Activated naive CD8-positive, alpha-beta T cell treated with anti-CD3 and anti-CD28 coated beads for 36 hours (primary cell): ENCODE measurements at regions not wholly inside any gene's neighbourhood (a gene's known extent, or its start where the extent isn't known, plus 50 kb on each side); places are given as distances from the start of the nearest gene placed in this dataset.

Source experiments
- DNase-seq: peaks from one replicate; pipeline ENCODE4 v3.0.0; 2021
- H3K27ac Mint-ChIP-seq: one replicate; pipeline ENCODE4 v1.8.0; 2022; ENCODE audit warnings: mild to moderate bottlenecking, moderate library complexity, mixed read lengths
- H3K27me3 Mint-ChIP-seq: one replicate; pipeline ENCODE4 v1.8.0; 2022; ENCODE audit warnings: mild to moderate bottlenecking, mixed read lengths
- H3K36me3 Mint-ChIP-seq: one replicate; pipeline ENCODE4 v1.8.0; 2021; ENCODE audit warnings: mild to moderate bottlenecking, mixed read lengths
- H3K4me1 Mint-ChIP-seq: one replicate; pipeline ENCODE4 v1.8.0; 2021; ENCODE audit warnings: mixed read lengths
- H3K4me3 Mint-ChIP-seq: one replicate; pipeline ENCODE4 v1.8.0; 2022; ENCODE audit warnings: mild to moderate bottlenecking, moderate library complexity, mixed read lengths
- H3K9me3 Mint-ChIP-seq: one replicate; pipeline ENCODE4 v1.8.0; 2022; ENCODE audit warnings: mixed read lengths

DNA sequence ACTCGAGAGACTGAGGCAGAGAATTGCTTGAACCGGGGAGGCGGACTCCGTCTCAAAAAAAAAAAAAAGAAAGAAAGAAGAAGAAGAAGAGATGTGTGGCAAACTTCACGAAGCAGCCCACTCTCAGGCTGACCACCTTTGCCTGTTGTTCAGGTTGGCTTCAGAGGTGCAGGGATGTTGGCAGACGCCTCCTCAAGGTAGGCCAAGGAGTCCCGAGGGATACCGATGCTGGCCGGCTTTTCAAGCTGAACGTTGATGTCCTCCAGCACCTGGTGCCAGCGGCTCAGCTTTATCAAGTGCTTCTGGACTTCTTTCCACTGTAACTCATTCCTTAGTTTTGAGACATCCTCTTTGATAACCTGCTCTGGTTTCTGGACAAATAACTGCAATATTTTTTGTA lies 243.8 kb upstream of the ADGRL2 start:
- Mint-ChIP-seq H3K27me3 (no peaks in the 10 kb centered on the region), H3K36me3 (no peaks in the 10 kb centered on the region), H3K27ac (no peak overlapping the region), H3K4me1 (no peaks in the 10 kb centered on the region), H3K4me3 (no peak overlapping the region), H3K9me3 (no peaks in the 10 kb centered on the region)
- no peak for DNase-seq

DNA sequence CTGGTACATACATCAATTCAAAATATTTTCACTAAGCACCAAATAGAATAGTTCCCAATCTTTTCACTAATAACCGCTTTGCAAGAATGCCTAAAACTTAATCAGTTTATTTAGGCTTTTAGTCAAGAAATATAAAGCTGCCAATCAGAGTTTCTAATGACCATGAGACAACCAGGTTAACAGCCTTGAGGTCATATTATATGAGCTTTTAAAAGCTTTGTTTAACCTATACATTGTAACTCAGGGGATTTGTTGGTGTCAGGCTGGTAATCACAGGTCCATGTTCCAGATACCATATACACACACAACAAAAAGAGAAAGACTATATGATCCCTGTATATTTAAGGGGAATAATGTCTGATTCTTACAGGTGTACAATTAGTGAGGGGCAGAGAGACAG lies 246.2 kb upstream of the ADGRL2 start:
- Mint-ChIP-seq H3K4me3 (no peak overlapping the region), H3K9me3 (no peaks in the 10 kb centered on the region), H3K4me1 (no peaks in the 10 kb centered on the region), H3K27ac (no peak overlapping the region), H3K36me3 (no peaks in the 10 kb centered on the region), H3K27me3 (peaks cover 3% of the 10 kb centered on the region)
- no peak for DNase-seq

DNA sequence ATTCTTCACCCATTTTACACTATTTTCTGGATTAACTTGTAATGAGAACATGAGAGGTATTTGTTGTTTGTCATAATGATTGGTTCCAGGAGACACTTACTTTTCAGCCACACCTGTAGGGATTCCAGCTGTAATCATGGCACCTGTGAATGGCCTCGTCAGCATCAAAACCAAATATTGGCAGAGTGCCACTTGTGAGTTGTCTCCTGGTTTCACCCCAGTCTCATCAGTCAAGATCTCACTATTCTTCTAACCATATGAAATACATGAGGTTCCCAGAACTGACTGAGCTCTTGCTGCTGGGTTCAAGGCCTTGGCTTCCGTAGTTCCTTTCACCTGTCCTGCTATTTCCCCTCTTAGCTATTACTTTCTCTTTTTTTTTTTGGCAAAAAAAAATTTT lies 246.6 kb upstream of the ADGRL2 start:
- Mint-ChIP-seq H3K27me3 (peaks cover 3% of the 10 kb centered on the region), H3K36me3 (no peaks in the 10 kb centered on the region), H3K4me3 (no peak overlapping the region), H3K27ac (no peak overlapping the region), H3K4me1 (no peaks in the 10 kb centered on the region), H3K9me3 (no peaks in the 10 kb centered on the region)
- DNase-seq, result no peak

DNA sequence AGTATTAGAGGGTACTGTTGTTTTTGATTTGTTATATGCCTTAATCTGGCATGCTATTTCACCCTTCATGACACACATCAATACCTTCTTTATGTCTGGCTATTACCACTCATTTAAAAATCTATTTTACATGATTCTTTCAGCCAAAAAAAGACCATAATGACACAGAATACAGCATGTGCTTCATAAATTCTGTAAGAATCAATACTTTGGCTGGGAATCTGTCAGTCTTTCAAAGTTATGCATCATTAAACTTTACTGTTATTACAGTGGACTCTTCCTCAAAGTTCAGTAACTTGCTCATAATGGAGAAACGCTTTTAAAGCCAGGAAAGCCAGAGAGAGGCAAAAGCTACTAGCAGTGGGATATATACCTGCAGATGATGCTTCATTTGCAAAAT lies 247.2 kb upstream of the ADGRL2 start:
- no peak overlapping the region for H3K27ac Mint-ChIP-seq
- H3K36me3 Mint-ChIP-seq, result no peaks in the 10 kb centered on the region
- no peaks in the 10 kb centered on the region for H3K4me1 Mint-ChIP-seq
- peaks cover 3% of the 10 kb centered on the region for H3K27me3 Mint-ChIP-seq
- no peak overlapping the region for H3K4me3 Mint-ChIP-seq
- H3K9me3 Mint-ChIP-seq, result no peaks in the 10 kb centered on the region
- DNase-seq, result no peak

DNA sequence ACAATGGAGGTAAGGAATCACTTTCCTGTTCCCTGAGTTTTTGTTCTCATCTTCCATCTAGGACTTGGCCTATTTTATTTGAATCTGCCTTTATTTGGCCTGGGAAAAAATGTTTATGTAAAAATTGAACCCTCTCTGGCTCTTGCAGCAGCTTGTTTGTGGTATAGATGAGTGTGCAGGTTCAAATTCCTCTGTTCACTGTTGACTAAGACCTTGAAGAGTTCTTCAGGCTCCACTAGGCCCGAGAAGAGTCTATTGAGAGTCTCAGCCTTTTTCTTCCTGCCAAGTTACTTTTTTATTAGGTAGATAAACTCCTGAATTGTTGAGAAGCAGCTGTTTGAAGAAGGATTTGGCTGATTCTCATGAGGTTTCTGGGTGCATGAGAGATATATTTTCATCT lies 248.8 kb upstream of the ADGRL2 start:
- H3K27ac Mint-ChIP-seq, result no peak overlapping the region
- no peaks in the 10 kb centered on the region for H3K36me3 Mint-ChIP-seq
- no peaks in the 10 kb centered on the region for H3K9me3 Mint-ChIP-seq
- no peak for DNase-seq
- peaks cover 3% of the 10 kb centered on the region for H3K27me3 Mint-ChIP-seq
- H3K4me3 Mint-ChIP-seq, result no peak overlapping the region
- no peaks in the 10 kb centered on the region for H3K4me1 Mint-ChIP-seq

DNA sequence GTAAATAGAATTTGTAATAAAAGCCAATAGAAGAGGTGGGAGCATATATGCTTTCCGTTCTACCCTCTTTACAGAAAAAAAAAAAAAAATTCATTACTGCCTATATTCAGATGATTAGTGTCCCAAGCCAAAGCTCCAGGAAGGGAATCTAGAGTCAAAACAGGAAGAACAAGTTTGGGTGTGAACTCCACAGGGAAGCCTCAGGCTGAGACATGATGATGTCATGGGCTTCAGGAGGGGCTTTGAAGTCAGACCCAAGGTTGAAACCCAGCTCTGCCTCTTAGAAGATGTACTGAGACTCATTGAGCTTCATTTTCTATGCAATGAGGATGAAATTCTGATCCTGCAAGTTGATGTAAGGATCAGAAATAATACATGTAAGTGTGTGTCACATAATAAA lies 250.0 kb upstream of the ADGRL2 start:
- Mint-ChIP-seq H3K4me1 (no peaks in the 10 kb centered on the region), H3K36me3 (no peaks in the 10 kb centered on the region), H3K27ac (no peak overlapping the region), H3K4me3 (no peak overlapping the region), H3K27me3 (peaks cover 3% of the 10 kb centered on the region), H3K9me3 (no peaks in the 10 kb centered on the region)
- DNase-seq, result no peak

DNA sequence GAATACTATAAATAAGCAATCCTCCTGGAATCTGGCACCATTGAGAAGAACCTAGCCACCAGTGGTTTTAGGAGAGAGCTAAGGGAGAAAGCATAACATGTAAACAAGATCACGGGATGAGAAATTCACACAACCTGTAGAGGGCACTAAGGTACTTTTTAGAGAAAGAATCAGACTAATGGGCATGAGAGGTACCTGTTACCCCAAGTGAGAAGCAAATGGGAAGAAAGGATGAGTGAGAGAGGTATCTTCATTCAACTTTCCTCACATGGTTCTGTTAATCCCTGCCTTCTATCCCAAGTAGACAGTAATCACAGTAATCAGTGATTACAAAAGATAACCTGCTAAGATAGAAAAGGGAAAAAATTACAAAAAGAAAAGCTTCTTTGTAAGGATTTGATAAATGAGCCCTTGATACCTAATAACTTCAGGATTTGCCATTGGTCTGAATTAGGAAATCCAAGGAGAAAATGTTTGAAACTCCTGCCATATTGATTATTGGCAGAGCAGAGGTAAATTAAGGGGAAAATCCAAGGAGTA lies 251.1 kb upstream of the ADGRL2 start:
- H3K27me3 Mint-ChIP-seq, result peaks cover 3% of the 10 kb centered on the region
- no peak overlapping the region for H3K4me3 Mint-ChIP-seq
- H3K27ac Mint-ChIP-seq, result no peak overlapping the region
- H3K36me3 Mint-ChIP-seq, result no peaks in the 10 kb centered on the region
- DNase-seq, result no peak
- no peaks in the 10 kb centered on the region for H3K9me3 Mint-ChIP-seq
- no peaks in the 10 kb centered on the region for H3K4me1 Mint-ChIP-seq

DNA sequence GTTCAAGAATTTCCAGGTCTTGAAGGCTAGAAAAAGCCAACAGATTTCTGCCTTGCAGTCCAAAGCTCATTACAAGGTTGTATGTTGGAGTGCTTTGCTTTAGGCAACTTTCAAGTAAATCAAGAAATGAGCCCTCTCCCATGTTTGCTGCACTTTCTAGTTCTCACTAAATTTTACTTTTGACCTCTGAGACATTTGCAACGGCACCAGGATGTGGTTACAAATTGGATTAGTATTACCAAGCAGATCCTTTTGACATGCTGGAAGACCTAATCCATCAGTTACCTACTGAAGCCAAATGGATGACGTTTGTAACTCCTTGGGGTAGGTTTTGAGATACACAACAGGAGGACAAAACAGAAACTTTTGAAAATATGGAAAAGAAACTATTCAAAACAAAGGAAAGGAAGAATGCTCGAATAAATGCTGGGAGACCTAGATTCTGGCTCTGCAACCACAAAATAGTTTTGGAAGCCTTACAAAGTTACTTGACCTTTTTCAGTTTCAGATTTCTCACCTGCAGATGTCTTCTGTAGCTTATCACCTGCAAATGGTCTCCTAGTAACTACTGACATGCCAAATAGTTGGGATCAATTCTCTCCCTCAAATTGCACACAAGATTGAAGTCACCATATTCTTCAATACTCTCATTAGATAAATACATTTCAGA lies 251.7 kb upstream of the ADGRL2 start:
- Mint-ChIP-seq H3K36me3 (no peaks in the 10 kb centered on the region), H3K27me3 (peaks cover 3% of the 10 kb centered on the region), H3K9me3 (no peaks in the 10 kb centered on the region), H3K4me1 (no peaks in the 10 kb centered on the region), H3K27ac (no peak overlapping the region), H3K4me3 (no peak overlapping the region)
- DNase-seq, result no peak

DNA sequence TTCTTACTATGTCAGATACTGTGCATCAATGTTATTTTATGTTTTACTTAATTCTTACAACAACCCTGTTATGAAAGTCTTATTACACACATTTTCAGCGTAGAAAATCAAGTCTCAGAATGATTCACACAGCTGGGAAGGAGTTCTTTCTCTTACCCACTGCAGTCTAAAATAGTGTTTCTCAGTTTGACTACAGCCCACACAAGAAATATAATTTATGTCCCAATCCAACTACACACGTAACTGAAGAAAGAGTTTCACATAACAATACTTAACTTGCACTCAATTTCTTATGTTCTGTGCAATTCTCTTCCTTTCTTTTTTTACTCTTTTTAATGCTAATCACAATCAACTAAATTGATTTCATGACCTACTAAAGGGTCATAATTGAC lies 252.8 kb upstream of the ADGRL2 start:
- no peak for DNase-seq
- Mint-ChIP-seq H3K4me1 (no peaks in the 10 kb centered on the region), H3K36me3 (no peaks in the 10 kb centered on the region), H3K27ac (no peak overlapping the region), H3K9me3 (no peaks in the 10 kb centered on the region), H3K27me3 (peaks cover 3% of the 10 kb centered on the region), H3K4me3 (no peak overlapping the region)

DNA sequence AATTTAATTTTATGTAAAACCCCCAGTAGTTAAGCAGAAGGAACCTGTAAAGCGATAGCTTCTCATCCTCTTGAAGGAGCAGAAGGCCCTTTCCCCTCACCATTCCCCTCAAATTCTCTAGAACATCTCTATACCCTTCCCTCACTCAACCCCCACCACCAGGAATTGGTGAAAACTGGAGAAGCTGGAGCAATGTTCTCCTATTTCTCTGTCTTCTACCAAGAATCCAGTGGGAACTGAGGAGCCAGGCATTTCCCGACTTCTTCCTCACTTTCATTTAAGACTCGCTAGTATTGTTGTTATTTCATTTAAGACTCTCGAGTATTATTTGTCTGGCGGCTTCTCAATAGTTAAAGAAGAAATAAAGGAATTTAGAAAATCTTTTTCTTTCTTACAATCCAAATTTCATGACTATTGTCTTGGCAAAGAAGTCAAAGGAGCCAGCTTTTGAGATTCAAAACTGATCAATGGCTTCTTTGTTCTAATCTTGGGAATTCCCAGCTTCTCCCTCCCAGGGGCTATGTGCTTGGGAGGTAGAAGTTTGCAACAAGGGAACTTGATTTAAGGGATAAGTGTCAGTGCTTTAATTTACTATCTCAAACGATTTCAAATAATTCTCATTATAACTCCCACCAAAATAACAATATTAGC lies 253.3 kb upstream of the ADGRL2 start:
- no peaks in the 10 kb centered on the region for H3K36me3 Mint-ChIP-seq
- no peak overlapping the region for H3K4me3 Mint-ChIP-seq
- H3K27ac Mint-ChIP-seq, result no peak overlapping the region
- H3K4me1 Mint-ChIP-seq, result no peaks in the 10 kb centered on the region
- H3K27me3 Mint-ChIP-seq, result peaks cover 3% of the 10 kb centered on the region
- DNase-seq, result no peak
- H3K9me3 Mint-ChIP-seq, result no peaks in the 10 kb centered on the region

DNA sequence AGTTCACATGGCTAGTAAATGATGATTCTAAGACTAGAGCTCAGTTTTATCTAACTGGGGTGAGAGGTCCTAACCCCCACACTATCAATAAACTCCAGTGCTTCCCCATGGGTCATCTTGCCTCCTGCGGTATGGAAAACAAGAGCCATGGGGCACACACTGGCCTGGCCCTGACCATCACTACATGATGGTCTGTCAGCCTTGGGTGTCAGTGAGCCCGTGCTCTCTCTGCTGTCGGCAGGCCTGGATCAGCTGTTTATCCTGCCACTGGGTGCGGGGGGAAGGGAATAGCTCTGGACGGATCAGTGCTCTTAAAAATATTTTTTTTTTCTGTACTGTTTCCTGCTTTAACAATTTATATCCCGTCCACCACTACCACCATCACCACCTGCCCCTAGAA lies 255.0 kb upstream of the ADGRL2 start:
- Mint-ChIP-seq H3K27ac (no peak overlapping the region), H3K27me3 (peaks cover 2% of the 10 kb centered on the region), H3K9me3 (no peaks in the 10 kb centered on the region), H3K36me3 (no peaks in the 10 kb centered on the region), H3K4me3 (no peak overlapping the region), H3K4me1 (no peaks in the 10 kb centered on the region)
- DNase-seq, result no peak

DNA sequence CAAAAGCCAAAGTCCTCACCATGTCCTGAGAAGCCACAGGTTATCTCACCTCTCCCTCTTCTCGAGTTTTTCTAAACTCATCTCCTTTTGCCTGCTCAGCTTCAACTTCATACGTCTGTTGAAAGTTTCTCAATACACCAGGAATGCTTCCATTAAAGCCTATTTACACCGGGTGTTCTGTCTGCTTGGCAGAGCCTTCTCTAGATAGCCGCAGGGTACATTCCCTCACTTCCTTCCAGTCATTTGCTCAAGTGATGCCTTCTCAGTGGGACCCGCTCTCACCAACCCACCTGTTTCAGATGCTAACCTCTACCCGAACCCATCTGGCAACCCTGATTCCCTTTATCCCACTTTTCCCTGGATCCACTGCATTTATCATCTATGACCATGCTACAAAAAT lies 257.0 kb upstream of the ADGRL2 start:
- Mint-ChIP-seq H3K4me3 (no peak overlapping the region), H3K36me3 (no peaks in the 10 kb centered on the region), H3K27me3 (no peaks in the 10 kb centered on the region), H3K4me1 (no peaks in the 10 kb centered on the region), H3K27ac (no peak overlapping the region), H3K9me3 (no peaks in the 10 kb centered on the region)
- no peak for DNase-seq

DNA sequence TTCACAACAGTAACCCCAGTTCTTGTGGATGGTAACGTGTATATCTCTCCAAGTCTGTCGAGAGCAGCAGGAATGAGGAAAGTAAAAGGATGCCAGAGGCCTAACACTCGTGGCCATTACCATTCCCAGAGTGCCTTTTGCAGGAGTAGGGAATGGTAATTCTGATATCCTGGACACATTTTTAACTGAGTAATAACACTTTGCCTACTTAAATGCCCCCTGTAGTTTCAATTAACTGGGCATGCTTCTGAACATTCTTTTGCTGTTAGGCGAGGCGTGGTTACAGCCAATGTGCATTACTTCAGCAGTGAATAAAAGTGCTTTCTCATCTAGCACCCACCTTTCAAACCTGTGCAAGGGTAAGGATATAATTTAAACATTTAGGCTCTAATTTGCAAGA lies 258.5 kb upstream of the ADGRL2 start:
- no peaks in the 10 kb centered on the region for H3K4me1 Mint-ChIP-seq

DNA sequence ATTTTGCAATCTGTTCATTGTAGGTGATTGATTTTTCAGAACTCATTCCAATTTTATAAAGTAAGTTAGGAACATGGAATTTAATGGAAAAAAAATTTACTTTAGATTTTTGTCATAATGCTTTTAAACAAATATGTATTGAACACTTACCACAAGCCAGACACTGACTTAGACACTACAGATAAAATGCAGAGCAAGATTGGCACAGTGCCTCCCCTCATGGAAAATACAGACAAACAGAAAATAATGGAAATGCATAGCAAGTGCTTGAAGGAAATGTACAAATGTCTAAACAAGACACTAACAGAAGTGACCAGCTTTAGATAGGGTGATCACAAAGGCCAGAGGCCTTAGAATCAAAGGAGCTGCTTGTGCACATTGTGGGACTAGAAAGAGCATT lies 260.5 kb upstream of the ADGRL2 start:
- Mint-ChIP-seq H3K27me3 (no peaks in the 10 kb centered on the region), H3K27ac (no peak overlapping the region), H3K4me1 (no peaks in the 10 kb centered on the region), H3K4me3 (no peak overlapping the region), H3K9me3 (no peaks in the 10 kb centered on the region), H3K36me3 (no peaks in the 10 kb centered on the region)
- no peak for DNase-seq

More for the DNA sequence above, 258.5 kb upstream of the ADGRL2 start:
- no peak overlapping the region for H3K4me3 Mint-ChIP-seq
- H3K9me3 Mint-ChIP-seq, result no peaks in the 10 kb centered on the region
- H3K27me3 Mint-ChIP-seq, result no peaks in the 10 kb centered on the region
- no peak overlapping the region for H3K27ac Mint-ChIP-seq
- DNase-seq, result no peak
- H3K36me3 Mint-ChIP-seq, result no peaks in the 10 kb centered on the region

DNA sequence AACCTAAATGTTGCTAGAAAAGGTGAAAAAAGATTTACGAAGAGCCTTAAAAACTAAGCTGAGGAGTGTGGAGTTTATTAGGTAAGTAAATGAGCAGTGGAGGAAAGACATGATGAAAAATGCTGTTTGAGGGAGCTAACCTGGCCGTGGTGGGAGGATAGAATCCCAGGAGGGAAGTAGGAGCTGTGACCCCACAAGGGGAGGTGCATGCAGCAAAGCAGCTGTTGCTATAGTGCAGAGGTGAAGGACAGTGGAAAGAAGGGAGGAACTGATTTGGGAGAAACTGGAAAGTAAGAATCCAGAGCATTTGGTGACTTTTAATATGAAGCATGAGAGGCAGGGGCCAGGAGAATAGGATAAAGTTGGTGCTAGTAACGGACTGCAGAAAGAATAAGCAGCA lies 271.7 kb upstream of the ADGRL2 start:
- DNase-seq, result no peak
- no peak overlapping the region for H3K27ac Mint-ChIP-seq
- H3K4me1 Mint-ChIP-seq, result no peaks in the 10 kb centered on the region
- H3K36me3 Mint-ChIP-seq, result no peaks in the 10 kb centered on the region
- H3K4me3 Mint-ChIP-seq, result no peak overlapping the region
- H3K9me3 Mint-ChIP-seq, result no peaks in the 10 kb centered on the region
- H3K27me3 Mint-ChIP-seq, result no peaks in the 10 kb centered on the region

DNA sequence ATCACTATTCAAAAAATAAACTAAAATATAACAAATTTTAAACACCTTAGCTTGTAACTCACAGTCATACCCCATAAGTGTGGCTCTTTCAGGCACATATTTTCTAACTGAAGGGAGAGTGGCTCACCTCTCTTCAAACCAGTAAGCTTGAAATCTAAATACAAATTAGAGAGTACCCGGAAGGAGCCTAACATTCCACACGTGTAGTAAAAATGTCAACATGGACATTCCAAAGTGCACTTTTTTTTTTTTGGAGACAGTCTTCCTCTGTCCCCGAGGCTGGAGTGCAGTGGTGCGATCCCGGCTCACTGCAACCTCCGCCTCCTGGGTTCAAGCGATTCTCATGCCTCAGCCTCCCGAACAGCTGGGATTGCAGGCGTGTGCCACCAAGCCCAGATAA lies 275.6 kb upstream of the ADGRL2 start:
- no peaks in the 10 kb centered on the region for H3K36me3 Mint-ChIP-seq
- no peak overlapping the region for H3K4me3 Mint-ChIP-seq
- no peaks in the 10 kb centered on the region for H3K9me3 Mint-ChIP-seq
- no peak for DNase-seq
- no peaks in the 10 kb centered on the region for H3K27me3 Mint-ChIP-seq
- no peak overlapping the region for H3K27ac Mint-ChIP-seq
- no peaks in the 10 kb centered on the region for H3K4me1 Mint-ChIP-seq
